GM23338 (cell line): ENCODE measurements at regions not wholly inside any gene's neighbourhood (a gene's known extent, or its start where the extent isn't known, plus 50 kb on each side); places are given as distances from the start of the nearest gene placed in this dataset.

ENCODE experiments used
- ATAC-seq: fragments of 200-7000 bp; cut with Tn5 transposase; 3 replicates; pipeline ENCODE4 v1.9.1; 2020
- DNase-seq: peaks from one replicate; pipeline ENCODE4 v3.0.0-alpha.2; 2015; ENCODE audit warnings: low spot score
- H2AFZ ChIP-seq: fragments of 200-600 bp; sonication (generic); 2 replicates; pipeline ENCODE4 v1.8.0; 2016; ENCODE audit warnings: antibody characterized with exemption, mild to moderate bottlenecking, moderate library complexity
- H3F3A ChIP-seq: fragments of 200-600 bp; sonication (generic); replicated peaks from 2 replicates; pipeline ENCODE4 v1.8.0; 2017; ENCODE audit warnings: antibody characterized with exemption, mixed run types, low read depth
- H3K27ac ChIP-seq: fragments of 200-600 bp; sonication (generic); 2 replicates; pipeline ENCODE4 v1.6.1; 2016; ENCODE audit warnings: low read depth
- H3K27me3 ChIP-seq: fragments of 200-600 bp; sonication (generic); 2 replicates; pipeline ENCODE4 v1.8.0; 2016; ENCODE audit warnings: mild to moderate bottlenecking, mixed run types, moderate library complexity; ENCODE audit not compliant: insufficient read depth
- H3K36me3 ChIP-seq: fragments of 200-600 bp; sonication (generic); 2 replicates; pipeline ENCODE4 v1.8.0; 2016; ENCODE audit warnings: mild to moderate bottlenecking; ENCODE audit not compliant: insufficient read depth
- H3K4me1 ChIP-seq: fragments of 200-600 bp; sonication (generic); 2 replicates; pipeline ENCODE4 v1.8.0; 2016; ENCODE audit warnings: mild to moderate bottlenecking, moderate library complexity; ENCODE audit not compliant: insufficient read depth
- H3K4me2 ChIP-seq: fragments of 200-600 bp; sonication (generic); 2 replicates; pipeline ENCODE4 v1.7.1; 2017; ENCODE audit warnings: mixed run types
- H3K4me3 ChIP-seq: fragments of 200-600 bp; sonication (generic); 2 replicates; pipeline ENCODE4 v1.6.1; 2016; ENCODE audit warnings: mixed run types
- H3K79me2 ChIP-seq: fragments of 200-600 bp; sonication (generic); replicated peaks from 2 replicates; pipeline ENCODE4 v1.8.0; 2017; ENCODE audit warnings: mild to moderate bottlenecking; ENCODE audit not compliant: insufficient read depth
- H3K9me2 ChIP-seq: fragments of 200-600 bp; sonication (generic); 2 replicates; pipeline ENCODE4 v1.8.0; 2017; ENCODE audit not compliant: insufficient read depth
- H4K20me1 ChIP-seq: fragments of 200-600 bp; sonication (generic); replicated peaks from 2 replicates; pipeline ENCODE4 v1.8.0; 2017; ENCODE audit warnings: mild to moderate bottlenecking; ENCODE audit not compliant: insufficient read depth
- H3K27ac Mint-ChIP-seq: 2 replicates; pipeline ENCODE4 v1.8.0; 2020; ENCODE audit warnings: inconsistent platforms, mild to moderate bottlenecking, moderate library complexity, mixed read lengths
- H3K27me3 Mint-ChIP-seq: 3 replicates; pipeline ENCODE4 v1.8.0; 2022; ENCODE audit warnings: low read depth, mild to moderate bottlenecking, moderate library complexity, mixed read lengths, inconsistent platforms; ENCODE audit not compliant: insufficient read depth, poor library complexity
- H3K36me3 Mint-ChIP-seq: 3 replicates; pipeline ENCODE4 v1.8.0; 2021; ENCODE audit warnings: low read depth, mild to moderate bottlenecking, inconsistent platforms, moderate library complexity, mixed read lengths
- H3K4me1 Mint-ChIP-seq: 3 replicates; pipeline ENCODE4 v1.8.0; 2020; ENCODE audit warnings: mild to moderate bottlenecking, inconsistent platforms, mixed read lengths
- H3K4me3 Mint-ChIP-seq: 3 replicates; pipeline ENCODE4 v1.8.0; 2021; ENCODE audit warnings: moderate library complexity, mild to moderate bottlenecking, inconsistent platforms, mixed read lengths
- H3K9me3 Mint-ChIP-seq: 3 replicates; pipeline ENCODE4 v1.8.0; 2020; ENCODE audit warnings: moderate library complexity, mild to moderate bottlenecking, inconsistent platforms, mixed read lengths
- CREB1 ChIP-seq: fragments of 250-450 bp; sonication (Bioruptor Pico); IDR thresholded peaks from 2 replicates; pipeline ENCODE4 v1.5.0; 2020; ENCODE audit warnings: low read depth, mild to moderate bottlenecking, moderate library complexity
- EZH2phosphoT487 ChIP-seq: fragments of 200-600 bp; sonication (generic); IDR thresholded peaks from one replicate; pipeline ENCODE4 v1.8.1; 2018; ENCODE audit warnings: antibody characterized with exemption; ENCODE audit not compliant: unreplicated experiment
- JUNB ChIP-seq: IDR thresholded peaks from one replicate; pipeline ENCODE4 v1.6.1; 2016; ENCODE audit warnings: antibody characterized with exemption; ENCODE audit not compliant: unreplicated experiment
- NANOG ChIP-seq: IDR thresholded peaks from 2 replicates; pipeline ENCODE4 v1.6.1; 2016; ENCODE audit warnings: antibody characterized with exemption, borderline replicate concordance
- STAT1 ChIP-seq: IDR thresholded peaks from one replicate; pipeline ENCODE4 v1.6.1; 2016; ENCODE audit warnings: antibody characterized with exemption; ENCODE audit not compliant: unreplicated experiment
- ZNF114 ChIP-seq: fragments of 250-450 bp; sonication (Bioruptor Pico); IDR thresholded peaks from 2 replicates; pipeline ENCODE4 v1.5.0; 2020; ENCODE audit warnings: mild to moderate bottlenecking, moderate library complexity
- ZNF331 ChIP-seq: fragments of 250-450 bp; sonication (Bioruptor Pico); IDR thresholded peaks from 2 replicates; pipeline ENCODE4 v1.5.0; 2020; ENCODE audit warnings: low read depth, mild to moderate bottlenecking, moderate library complexity
- TF ChIP-seq, protein P1 (sequence below): IDR thresholded peaks from one replicate; pipeline ENCODE4 v1.6.1; 2018; ENCODE audit warnings: antibody characterized with exemption; ENCODE audit not compliant: unreplicated experiment
- TF ChIP-seq, protein P2 (sequence below), 2 experiments: fragments of 200-600 bp in 1 of 2; sonication (generic) in 1 of 2; conservative IDR thresholded peaks; 2 replicates each; pipeline versions ENCODE4 v1.5.1 to v1.6.1; 2016 to 2017; ENCODE audit warnings: antibody characterized with exemption in 2 of 2, low read depth in 2 of 2, mild to moderate bottlenecking in 2 of 2, moderate library complexity in 1 of 2
- TF ChIP-seq, protein P3 (sequence below): IDR thresholded peaks from 2 replicates; pipeline ENCODE4 v1.6.1; 2016; ENCODE audit warnings: antibody characterized with exemption
- TF ChIP-seq, protein P4 (sequence below): fragments of 250-450 bp; sonication (Bioruptor Pico); IDR thresholded peaks from 2 replicates; pipeline ENCODE4 v1.5.0; 2020; ENCODE audit warnings: mild to moderate bottlenecking, moderate library complexity

DNA sequence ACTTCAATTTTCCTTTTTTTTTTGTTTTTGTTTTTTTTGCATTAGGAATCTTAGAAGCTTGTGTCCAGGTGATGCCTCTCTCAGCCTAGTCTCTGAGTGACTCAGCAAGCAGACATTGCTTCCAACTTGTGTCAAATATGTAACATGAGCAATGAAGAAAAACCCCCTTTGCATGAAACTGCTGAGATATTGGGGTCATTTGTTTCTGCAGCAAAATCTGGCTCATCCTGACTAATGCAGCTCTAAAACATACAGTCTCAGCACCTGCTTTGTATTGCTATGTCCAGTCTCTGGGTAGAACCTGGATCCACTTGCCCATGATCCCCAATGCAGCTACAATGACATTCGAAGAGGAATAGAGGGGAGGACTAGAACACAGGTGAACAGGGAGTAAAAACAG lies 55.7 kb upstream of the LRFN2 start:
- H3K27me3 Mint-ChIP-seq, result no peaks in the 10 kb centered on the region
- no peak for ATAC-seq

More for the DNA sequence above, 55.7 kb upstream of the LRFN2 start:
- no peak overlapping the region for H3K4me3 Mint-ChIP-seq
- DNase-seq, result no peak
- Histone ChIP-seq H3K27me3 (no peaks in the 10 kb centered on the region), H4K20me1 (no peaks in the 10 kb centered on the region), H3K4me3 (no peak overlapping the region), H3K36me3 (no peaks in the 10 kb centered on the region), H3K9me2 (peaks cover 4% of the 10 kb centered on the region; the same call in 1 of the 2 replicates), H3F3A (no peaks in the 10 kb centered on the region), H3K79me2 (no peaks in the 10 kb centered on the region), H3K27ac (no peak overlapping the region), H3K4me1 (peaks cover 4% of the 10 kb centered on the region; the same call in 1 of the 2 replicates), H2AFZ (no peak overlapping the region), H3K4me2 (no peak overlapping the region)
- TF ChIP-seq ZNF114 (CRISPR knock-in tag) (no peak), ZNF331 (no peak), EZH2phosphoT487 (no peak), STAT1 (no peak), CREB1 (no peak), JUNB (no peak), NANOG (no peak)
- TF ChIP-seq, protein P1, sequence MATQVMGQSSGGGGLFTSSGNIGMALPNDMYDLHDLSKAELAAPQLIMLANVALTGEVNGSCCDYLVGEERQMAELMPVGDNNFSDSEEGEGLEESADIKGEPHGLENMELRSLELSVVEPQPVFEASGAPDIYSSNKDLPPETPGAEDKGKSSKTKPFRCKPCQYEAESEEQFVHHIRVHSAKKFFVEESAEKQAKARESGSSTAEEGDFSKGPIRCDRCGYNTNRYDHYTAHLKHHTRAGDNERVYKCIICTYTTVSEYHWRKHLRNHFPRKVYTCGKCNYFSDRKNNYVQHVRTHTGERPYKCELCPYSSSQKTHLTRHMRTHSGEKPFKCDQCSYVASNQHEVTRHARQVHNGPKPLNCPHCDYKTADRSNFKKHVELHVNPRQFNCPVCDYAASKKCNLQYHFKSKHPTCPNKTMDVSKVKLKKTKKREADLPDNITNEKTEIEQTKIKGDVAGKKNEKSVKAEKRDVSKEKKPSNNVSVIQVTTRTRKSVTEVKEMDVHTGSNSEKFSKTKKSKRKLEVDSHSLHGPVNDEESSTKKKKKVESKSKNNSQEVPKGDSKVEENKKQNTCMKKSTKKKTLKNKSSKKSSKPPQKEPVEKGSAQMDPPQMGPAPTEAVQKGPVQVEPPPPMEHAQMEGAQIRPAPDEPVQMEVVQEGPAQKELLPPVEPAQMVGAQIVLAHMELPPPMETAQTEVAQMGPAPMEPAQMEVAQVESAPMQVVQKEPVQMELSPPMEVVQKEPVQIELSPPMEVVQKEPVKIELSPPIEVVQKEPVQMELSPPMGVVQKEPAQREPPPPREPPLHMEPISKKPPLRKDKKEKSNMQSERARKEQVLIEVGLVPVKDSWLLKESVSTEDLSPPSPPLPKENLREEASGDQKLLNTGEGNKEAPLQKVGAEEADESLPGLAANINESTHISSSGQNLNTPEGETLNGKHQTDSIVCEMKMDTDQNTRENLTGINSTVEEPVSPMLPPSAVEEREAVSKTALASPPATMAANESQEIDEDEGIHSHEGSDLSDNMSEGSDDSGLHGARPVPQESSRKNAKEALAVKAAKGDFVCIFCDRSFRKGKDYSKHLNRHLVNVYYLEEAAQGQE, result no peak
- TF ChIP-seq, protein P2, sequence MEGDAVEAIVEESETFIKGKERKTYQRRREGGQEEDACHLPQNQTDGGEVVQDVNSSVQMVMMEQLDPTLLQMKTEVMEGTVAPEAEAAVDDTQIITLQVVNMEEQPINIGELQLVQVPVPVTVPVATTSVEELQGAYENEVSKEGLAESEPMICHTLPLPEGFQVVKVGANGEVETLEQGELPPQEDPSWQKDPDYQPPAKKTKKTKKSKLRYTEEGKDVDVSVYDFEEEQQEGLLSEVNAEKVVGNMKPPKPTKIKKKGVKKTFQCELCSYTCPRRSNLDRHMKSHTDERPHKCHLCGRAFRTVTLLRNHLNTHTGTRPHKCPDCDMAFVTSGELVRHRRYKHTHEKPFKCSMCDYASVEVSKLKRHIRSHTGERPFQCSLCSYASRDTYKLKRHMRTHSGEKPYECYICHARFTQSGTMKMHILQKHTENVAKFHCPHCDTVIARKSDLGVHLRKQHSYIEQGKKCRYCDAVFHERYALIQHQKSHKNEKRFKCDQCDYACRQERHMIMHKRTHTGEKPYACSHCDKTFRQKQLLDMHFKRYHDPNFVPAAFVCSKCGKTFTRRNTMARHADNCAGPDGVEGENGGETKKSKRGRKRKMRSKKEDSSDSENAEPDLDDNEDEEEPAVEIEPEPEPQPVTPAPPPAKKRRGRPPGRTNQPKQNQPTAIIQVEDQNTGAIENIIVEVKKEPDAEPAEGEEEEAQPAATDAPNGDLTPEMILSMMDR (conservative IDR thresholded peaks at IDR 0.05; ENCODE audit: low read depth in 2 of 2), result no peak
- TF ChIP-seq, protein P3, sequence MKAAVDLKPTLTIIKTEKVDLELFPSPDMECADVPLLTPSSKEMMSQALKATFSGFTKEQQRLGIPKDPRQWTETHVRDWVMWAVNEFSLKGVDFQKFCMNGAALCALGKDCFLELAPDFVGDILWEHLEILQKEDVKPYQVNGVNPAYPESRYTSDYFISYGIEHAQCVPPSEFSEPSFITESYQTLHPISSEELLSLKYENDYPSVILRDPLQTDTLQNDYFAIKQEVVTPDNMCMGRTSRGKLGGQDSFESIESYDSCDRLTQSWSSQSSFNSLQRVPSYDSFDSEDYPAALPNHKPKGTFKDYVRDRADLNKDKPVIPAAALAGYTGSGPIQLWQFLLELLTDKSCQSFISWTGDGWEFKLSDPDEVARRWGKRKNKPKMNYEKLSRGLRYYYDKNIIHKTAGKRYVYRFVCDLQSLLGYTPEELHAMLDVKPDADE, result no peak
- TF ChIP-seq, protein P4, sequence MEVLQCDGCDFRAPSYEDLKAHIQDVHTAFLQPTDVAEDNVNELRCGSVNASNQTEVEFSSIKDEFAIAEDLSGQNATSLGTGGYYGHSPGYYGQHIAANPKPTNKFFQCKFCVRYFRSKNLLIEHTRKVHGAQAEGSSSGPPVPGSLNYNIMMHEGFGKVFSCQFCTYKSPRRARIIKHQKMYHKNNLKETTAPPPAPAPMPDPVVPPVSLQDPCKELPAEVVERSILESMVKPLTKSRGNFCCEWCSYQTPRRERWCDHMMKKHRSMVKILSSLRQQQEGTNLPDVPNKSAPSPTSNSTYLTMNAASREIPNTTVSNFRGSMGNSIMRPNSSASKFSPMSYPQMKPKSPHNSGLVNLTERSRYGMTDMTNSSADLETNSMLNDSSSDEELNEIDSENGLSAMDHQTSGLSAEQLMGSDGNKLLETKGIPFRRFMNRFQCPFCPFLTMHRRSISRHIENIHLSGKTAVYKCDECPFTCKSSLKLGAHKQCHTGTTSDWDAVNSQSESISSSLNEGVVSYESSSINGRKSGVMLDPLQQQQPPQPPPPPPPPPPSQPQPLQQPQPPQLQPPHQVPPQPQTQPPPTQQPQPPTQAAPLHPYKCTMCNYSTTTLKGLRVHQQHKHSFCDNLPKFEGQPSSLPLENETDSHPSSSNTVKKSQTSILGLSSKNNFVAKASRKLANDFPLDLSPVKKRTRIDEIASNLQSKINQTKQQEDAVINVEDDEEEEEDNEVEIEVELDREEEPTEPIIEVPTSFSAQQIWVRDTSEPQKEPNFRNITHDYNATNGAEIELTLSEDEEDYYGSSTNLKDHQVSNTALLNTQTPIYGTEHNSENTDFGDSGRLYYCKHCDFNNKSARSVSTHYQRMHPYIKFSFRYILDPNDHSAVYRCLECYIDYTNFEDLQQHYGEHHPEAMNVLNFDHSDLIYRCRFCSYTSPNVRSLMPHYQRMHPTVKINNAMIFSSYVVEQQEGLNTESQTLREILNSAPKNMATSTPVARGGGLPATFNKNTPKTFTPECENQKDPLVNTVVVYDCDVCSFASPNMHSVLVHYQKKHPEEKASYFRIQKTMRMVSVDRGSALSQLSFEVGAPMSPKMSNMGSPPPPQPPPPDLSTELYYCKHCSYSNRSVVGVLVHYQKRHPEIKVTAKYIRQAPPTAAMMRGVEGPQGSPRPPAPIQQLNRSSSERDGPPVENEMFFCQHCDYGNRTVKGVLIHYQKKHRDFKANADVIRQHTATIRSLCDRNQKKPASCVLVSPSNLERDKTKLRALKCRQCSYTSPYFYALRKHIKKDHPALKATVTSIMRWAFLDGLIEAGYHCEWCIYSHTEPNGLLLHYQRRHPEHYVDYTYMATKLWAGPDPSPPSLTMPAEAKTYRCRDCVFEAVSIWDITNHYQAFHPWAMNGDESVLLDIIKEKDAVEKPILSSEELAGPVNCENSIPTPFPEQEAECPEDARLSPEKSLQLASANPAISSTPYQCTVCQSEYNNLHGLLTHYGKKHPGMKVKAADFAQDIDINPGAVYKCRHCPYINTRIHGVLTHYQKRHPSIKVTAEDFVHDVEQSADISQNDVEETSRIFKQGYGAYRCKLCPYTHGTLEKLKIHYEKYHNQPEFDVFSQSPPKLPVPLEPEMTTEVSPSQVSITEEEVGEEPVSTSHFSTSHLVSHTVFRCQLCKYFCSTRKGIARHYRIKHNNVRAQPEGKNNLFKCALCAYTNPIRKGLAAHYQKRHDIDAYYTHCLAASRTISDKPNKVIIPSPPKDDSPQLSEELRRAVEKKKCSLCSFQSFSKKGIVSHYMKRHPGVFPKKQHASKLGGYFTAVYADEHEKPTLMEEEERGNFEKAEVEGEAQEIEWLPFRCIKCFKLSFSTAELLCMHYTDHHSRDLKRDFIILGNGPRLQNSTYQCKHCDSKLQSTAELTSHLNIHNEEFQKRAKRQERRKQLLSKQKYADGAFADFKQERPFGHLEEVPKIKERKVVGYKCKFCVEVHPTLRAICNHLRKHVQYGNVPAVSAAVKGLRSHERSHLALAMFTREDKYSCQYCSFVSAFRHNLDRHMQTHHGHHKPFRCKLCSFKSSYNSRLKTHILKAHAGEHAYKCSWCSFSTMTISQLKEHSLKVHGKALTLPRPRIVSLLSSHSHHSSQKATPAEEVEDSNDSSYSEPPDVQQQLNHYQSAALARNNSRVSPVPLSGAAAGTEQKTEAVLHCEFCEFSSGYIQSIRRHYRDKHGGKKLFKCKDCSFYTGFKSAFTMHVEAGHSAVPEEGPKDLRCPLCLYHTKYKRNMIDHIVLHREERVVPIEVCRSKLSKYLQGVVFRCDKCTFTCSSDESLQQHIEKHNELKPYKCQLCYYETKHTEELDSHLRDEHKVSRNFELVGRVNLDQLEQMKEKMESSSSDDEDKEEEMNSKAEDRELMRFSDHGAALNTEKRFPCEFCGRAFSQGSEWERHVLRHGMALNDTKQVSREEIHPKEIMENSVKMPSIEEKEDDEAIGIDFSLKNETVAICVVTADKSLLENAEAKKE (CRISPR knock-in tag), result no peak
- H3K9me3 Mint-ChIP-seq, result no peaks in the 10 kb centered on the region; the same call in 2 of the 3 replicates
- no peaks in the 10 kb centered on the region for H3K36me3 Mint-ChIP-seq
- peaks cover 6% of the 10 kb centered on the region for H3K4me1 Mint-ChIP-seq
- H3K27ac Mint-ChIP-seq, result no peak overlapping the region
